ENCODE measurements at regions not wholly inside any gene's neighbourhood (a gene's known extent, or its start where the extent isn't known, plus 50 kb on each side); places are given as distances from the start of the nearest gene placed in this dataset.

- H3K9me3 ChIP-seq (ENCODE audit: control insufficient read depth, insufficient read depth, low read length), result peaks cover 7% of the 10 kb centered on the region
- no peak overlapping the region for H3K27ac ChIP-seq (ENCODE audit: low read length)
- intact Hi-C loops (cut with micrococcal nuclease), result no loop called here
- H3K9me3 Mint-ChIP-seq, result peaks cover 10 to 13% of the 10 kb centered on the region in 2 donors
- no peaks in the 10 kb centered on the region for H3K27me3 ChIP-seq (ENCODE audit: control insufficient read depth, insufficient read depth, low read length)
- peaks cover 8% of the 10 kb centered on the region for H3K36me3 Mint-ChIP-seq
- DNase-seq (no peak), ATAC-seq (no peak)
- no peaks in the 10 kb centered on the region for H3K4me1 Mint-ChIP-seq
- H3K27me3 Mint-ChIP-seq (ENCODE audit: low read depth in 2 of 2), result no peaks in the 10 kb centered on the region
- H3K27ac Mint-ChIP-seq, result no peak overlapping the region
- H3K36me3 ChIP-seq (ENCODE audit: control insufficient read depth, insufficient read depth, low read length), result no peaks in the 10 kb centered on the region
- no peak overlapping the region for H3K4me3 Mint-ChIP-seq
- H3K4me3 ChIP-seq (ENCODE audit: low read length), result no peak overlapping the region
- 56% methylated on average over 4 of the region's 4 CpGs for WGBS (ENCODE audit: insufficient coverage)
- TF ChIP-seq CTCF (IDR thresholded peaks at IDR 0.05), result no peak
- H3K4me1 ChIP-seq (ENCODE audit: control insufficient read depth, insufficient read depth, low read length), result no peaks in the 10 kb centered on the region
Measured at GRCh38 chr5:114089259-114089658, 272.6 kb upstream of the KCNN2 start.

DNA sequence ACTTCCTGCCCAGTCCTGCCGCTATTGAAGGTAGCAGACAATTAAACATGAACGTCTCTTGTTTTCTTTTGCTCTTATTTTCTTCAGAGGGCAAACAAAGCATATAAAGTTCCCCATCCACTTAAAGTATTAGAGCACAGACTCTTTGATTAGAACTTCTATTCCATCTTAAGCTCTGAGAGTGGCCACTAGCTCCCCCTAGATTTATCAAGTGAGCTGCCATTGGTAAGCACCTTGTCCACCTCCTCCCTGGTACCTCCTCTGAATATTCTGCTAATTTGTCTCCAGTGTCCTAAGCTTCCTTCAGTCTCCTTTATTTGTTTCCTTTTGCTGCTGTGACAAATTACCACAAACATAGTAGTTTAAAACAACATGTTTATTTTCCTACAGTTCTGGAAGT, 264.3 kb upstream of the KCNN2 start:
- Mint-ChIP-seq H3K27ac (no peak overlapping the region), H3K9me3 (peaks cover 6 to 10% of the 10 kb centered on the region in 2 donors), H3K4me3 (no peak overlapping the region), H3K36me3 (peaks cover 8% of the 10 kb centered on the region), H3K4me1 (no peaks in the 10 kb centered on the region), H3K27me3 (ENCODE audit: low read depth in 2 of 2) (no peaks in the 10 kb centered on the region)
- Histone ChIP-seq H3K27me3 (ENCODE audit: control insufficient read depth, insufficient read depth, low read length) (no peaks in the 10 kb centered on the region), H3K36me3 (ENCODE audit: control insufficient read depth, insufficient read depth, low read length) (no peaks in the 10 kb centered on the region), H3K9me3 (ENCODE audit: control insufficient read depth, insufficient read depth, low read length) (peaks cover 2% of the 10 kb centered on the region), H3K4me3 (ENCODE audit: low read length) (no peak overlapping the region), H3K27ac (ENCODE audit: low read length) (no peak overlapping the region), H3K4me1 (ENCODE audit: control insufficient read depth, insufficient read depth, low read length) (no peaks in the 10 kb centered on the region)
- DNase-seq (no peak), ATAC-seq (no peak)
- intact Hi-C loops (cut with micrococcal nuclease), result no loop called here
- 57% methylated on average over 2 of the region's 2 CpGs for WGBS (ENCODE audit: insufficient coverage)
- no peak for TF ChIP-seq CTCF (IDR thresholded peaks at IDR 0.05)

DNA sequence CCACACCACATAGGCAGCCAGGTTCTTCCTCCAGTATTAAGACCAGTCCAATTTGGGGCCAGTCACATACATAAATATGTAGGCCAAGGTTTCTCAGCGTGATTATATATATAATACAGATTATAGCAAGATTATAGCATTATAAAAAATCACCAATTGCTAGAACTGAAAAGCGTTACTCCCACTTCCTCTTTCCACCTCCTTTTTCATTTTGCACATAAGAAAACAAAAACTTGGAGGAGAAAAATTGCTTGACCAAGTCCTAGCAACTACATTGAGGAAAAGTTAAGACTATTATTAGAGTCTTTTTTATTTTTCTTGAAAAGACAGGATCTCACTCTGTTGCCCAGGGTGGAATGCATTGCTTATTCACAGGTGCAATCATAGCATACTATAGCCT, 262.7 kb upstream of the KCNN2 start:
- Mint-ChIP-seq H3K36me3 (no peaks in the 10 kb centered on the region), H3K27me3 (ENCODE audit: low read depth in 2 of 2) (no peaks in the 10 kb centered on the region), H3K4me1 (no peaks in the 10 kb centered on the region), H3K4me3 (no peak overlapping the region), H3K9me3 (peaks cover 2 to 7% of the 10 kb centered on the region in 2 donors), H3K27ac (no peak overlapping the region)
- Histone ChIP-seq H3K36me3 (ENCODE audit: control insufficient read depth, insufficient read depth, low read length) (no peaks in the 10 kb centered on the region), H3K9me3 (ENCODE audit: control insufficient read depth, insufficient read depth, low read length) (no peaks in the 10 kb centered on the region), H3K4me1 (ENCODE audit: control insufficient read depth, insufficient read depth, low read length) (no peaks in the 10 kb centered on the region), H3K4me3 (ENCODE audit: low read length) (no peak overlapping the region), H3K27ac (ENCODE audit: low read length) (no peak overlapping the region), H3K27me3 (ENCODE audit: control insufficient read depth, insufficient read depth, low read length) (no peaks in the 10 kb centered on the region)
- WGBS (ENCODE audit: insufficient coverage), result no CpG with 5 or more reads among the region's 2 CpGs
- no peak for TF ChIP-seq CTCF (IDR thresholded peaks at IDR 0.05)
- ATAC-seq (no peak), DNase-seq (no peak)
- intact Hi-C loops (cut with micrococcal nuclease), result no loop called here

GRCh38 chr5:114101153-114101552, 260.7 kb upstream of the KCNN2 start:
- no peak for DNase-seq
- Histone ChIP-seq H3K36me3 (ENCODE audit: control insufficient read depth, insufficient read depth, low read length) (no peaks in the 10 kb centered on the region), H3K4me3 (ENCODE audit: low read length) (no peak overlapping the region), H3K4me1 (ENCODE audit: control insufficient read depth, insufficient read depth, low read length) (no peaks in the 10 kb centered on the region), H3K27me3 (ENCODE audit: control insufficient read depth, insufficient read depth, low read length) (no peaks in the 10 kb centered on the region), H3K27ac (ENCODE audit: low read length) (no peak overlapping the region), H3K9me3 (ENCODE audit: control insufficient read depth, insufficient read depth, low read length) (no peaks in the 10 kb centered on the region)
- Mint-ChIP-seq H3K36me3 (no peaks in the 10 kb centered on the region), H3K27me3 (ENCODE audit: low read depth in 2 of 2) (no peaks in the 10 kb centered on the region), H3K4me1 (no peaks in the 10 kb centered on the region), H3K9me3 (peaks cover 2 to 7% of the 10 kb centered on the region in 2 donors), H3K4me3 (no peak overlapping the region), H3K27ac (no peak overlapping the region)
- intact Hi-C loops (cut with micrococcal nuclease), result no loop called here
- no peak for TF ChIP-seq CTCF (IDR thresholded peaks at IDR 0.05)
- 50% methylated on average over 2 of the region's 3 CpGs for WGBS (ENCODE audit: insufficient coverage)
- no peak for ATAC-seq

Measured in natural killer cell (primary cell).